ENCODE measurements at regions not wholly inside any gene's neighbourhood (a gene's known extent, or its start where the extent isn't known, plus 50 kb on each side); places are given as distances from the start of the nearest gene placed in this dataset.

DNA sequence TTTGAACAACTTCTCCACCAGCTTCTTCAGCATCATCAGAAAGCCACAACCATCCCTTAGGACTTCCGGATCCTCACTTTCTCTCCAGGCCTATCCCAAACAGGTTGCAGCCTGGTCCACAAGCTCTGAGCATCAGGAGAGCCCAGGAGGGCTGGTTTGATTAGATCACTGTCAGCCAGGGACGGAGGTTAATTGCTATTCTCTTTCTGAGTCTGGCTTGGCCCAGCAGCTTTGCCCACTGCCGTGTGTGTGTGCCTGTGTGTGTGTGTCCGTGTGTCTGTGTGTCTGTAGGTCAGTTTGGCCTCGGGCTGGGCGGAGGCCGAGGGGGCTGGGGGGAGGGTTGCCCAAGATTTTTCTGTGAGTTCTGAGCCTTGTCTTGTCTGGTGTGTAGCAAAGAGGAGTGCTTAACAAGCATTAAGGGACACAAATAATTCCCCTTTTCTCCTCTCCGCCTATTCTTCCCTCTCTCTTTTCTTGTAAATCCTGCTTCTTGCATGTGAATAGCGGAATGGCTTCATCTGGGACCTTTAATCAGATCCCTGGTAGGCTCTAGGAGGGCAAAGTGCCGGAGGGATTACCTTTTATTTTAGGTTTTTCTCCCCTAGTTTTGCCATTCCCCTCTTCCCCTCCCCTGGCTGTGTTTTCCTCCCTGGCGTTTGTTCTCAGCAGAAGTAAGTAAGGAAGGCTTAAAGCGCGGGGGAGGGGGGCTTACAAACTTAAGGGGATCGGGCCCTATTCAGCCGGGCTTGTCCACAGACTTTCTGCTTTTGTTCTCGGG, 138.2 kb upstream of the LHX5 start:
- TF ChIP-seq, protein P1, sequence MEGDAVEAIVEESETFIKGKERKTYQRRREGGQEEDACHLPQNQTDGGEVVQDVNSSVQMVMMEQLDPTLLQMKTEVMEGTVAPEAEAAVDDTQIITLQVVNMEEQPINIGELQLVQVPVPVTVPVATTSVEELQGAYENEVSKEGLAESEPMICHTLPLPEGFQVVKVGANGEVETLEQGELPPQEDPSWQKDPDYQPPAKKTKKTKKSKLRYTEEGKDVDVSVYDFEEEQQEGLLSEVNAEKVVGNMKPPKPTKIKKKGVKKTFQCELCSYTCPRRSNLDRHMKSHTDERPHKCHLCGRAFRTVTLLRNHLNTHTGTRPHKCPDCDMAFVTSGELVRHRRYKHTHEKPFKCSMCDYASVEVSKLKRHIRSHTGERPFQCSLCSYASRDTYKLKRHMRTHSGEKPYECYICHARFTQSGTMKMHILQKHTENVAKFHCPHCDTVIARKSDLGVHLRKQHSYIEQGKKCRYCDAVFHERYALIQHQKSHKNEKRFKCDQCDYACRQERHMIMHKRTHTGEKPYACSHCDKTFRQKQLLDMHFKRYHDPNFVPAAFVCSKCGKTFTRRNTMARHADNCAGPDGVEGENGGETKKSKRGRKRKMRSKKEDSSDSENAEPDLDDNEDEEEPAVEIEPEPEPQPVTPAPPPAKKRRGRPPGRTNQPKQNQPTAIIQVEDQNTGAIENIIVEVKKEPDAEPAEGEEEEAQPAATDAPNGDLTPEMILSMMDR (IDR thresholded peaks at IDR 0.05; ENCODE audit: insufficient read depth, low read length), result no peak
- TF ChIP-seq, protein P2, sequence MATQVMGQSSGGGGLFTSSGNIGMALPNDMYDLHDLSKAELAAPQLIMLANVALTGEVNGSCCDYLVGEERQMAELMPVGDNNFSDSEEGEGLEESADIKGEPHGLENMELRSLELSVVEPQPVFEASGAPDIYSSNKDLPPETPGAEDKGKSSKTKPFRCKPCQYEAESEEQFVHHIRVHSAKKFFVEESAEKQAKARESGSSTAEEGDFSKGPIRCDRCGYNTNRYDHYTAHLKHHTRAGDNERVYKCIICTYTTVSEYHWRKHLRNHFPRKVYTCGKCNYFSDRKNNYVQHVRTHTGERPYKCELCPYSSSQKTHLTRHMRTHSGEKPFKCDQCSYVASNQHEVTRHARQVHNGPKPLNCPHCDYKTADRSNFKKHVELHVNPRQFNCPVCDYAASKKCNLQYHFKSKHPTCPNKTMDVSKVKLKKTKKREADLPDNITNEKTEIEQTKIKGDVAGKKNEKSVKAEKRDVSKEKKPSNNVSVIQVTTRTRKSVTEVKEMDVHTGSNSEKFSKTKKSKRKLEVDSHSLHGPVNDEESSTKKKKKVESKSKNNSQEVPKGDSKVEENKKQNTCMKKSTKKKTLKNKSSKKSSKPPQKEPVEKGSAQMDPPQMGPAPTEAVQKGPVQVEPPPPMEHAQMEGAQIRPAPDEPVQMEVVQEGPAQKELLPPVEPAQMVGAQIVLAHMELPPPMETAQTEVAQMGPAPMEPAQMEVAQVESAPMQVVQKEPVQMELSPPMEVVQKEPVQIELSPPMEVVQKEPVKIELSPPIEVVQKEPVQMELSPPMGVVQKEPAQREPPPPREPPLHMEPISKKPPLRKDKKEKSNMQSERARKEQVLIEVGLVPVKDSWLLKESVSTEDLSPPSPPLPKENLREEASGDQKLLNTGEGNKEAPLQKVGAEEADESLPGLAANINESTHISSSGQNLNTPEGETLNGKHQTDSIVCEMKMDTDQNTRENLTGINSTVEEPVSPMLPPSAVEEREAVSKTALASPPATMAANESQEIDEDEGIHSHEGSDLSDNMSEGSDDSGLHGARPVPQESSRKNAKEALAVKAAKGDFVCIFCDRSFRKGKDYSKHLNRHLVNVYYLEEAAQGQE (IDR thresholded peaks at IDR 0.05; ENCODE audit: insufficient replicate concordance, low read depth), result no peak

Data from HL-60 (cell line).